ENCODE measurements at regions not wholly inside any gene's neighbourhood (a gene's known extent, or its start where the extent isn't known, plus 50 kb on each side); places are given as distances from the start of the nearest gene placed in this dataset.

GRCh38 chr2:3927031-3927430 is 223.7 kb downstream of the DCDC2C start:
- H3K27me3 ChIP-seq (ENCODE audit: control insufficient read depth, low read length): no peaks in the 10 kb centered on the region
- no peaks in the 10 kb centered on the region for H3K79me2 ChIP-seq (ENCODE audit: control insufficient read depth, low read length)

GRCh38 chr2:3929374-3929773 is 226.0 kb downstream of the DCDC2C start:
- H3F3A ChIP-seq (ENCODE audit: control insufficient read depth, insufficient read depth): no peaks in the 10 kb centered on the region
- no peaks in the 10 kb centered on the region for H3K9me3 ChIP-seq (ENCODE audit: control insufficient read depth, insufficient read depth, low read length)
- H3K4me1 ChIP-seq (ENCODE audit: control insufficient read depth, low read length): no peaks in the 10 kb centered on the region
- no peaks in the 10 kb centered on the region for H3K36me3 ChIP-seq (ENCODE audit: control insufficient read depth, low read length)
- H3K27me3 ChIP-seq (ENCODE audit: control insufficient read depth, low read length): no peaks in the 10 kb centered on the region
- no peaks in the 10 kb centered on the region for H3K79me2 ChIP-seq (ENCODE audit: control insufficient read depth, low read length)
- no peaks in the 10 kb centered on the region for H4K20me1 ChIP-seq (ENCODE audit: control insufficient read depth, insufficient read depth, low read depth, low read length)
- TF ChIP-seq EZH2phosphoT487 (IDR thresholded peaks at IDR 0.05; ENCODE audit: borderline replicate concordance, low read length) (no peak), CTCF (IDR thresholded peaks at IDR 0.05; ENCODE audit: low read depth, low read length, poor library complexity, severe bottlenecking) (no peak)
- H3K27ac ChIP-seq (ENCODE audit: low read depth, low read length): no peak overlapping the region
- no peak overlapping the region for H3K4me2 ChIP-seq (ENCODE audit: low read length)
- no peak overlapping the region for H3K4me3 ChIP-seq (ENCODE audit: low read length)
- no peaks in the 10 kb centered on the region for H3K9me2 ChIP-seq (replicated peaks; ENCODE audit: control insufficient read depth, low read length)

More at GRCh38 chr2:3927031-3927430, 223.7 kb downstream of the DCDC2C start:
- TF ChIP-seq CTCF (IDR thresholded peaks at IDR 0.05; ENCODE audit: low read depth, low read length, poor library complexity, severe bottlenecking): no peak
- TF ChIP-seq EZH2phosphoT487 (IDR thresholded peaks at IDR 0.05; ENCODE audit: borderline replicate concordance, low read length): no peak
- no peaks in the 10 kb centered on the region for H4K20me1 ChIP-seq (ENCODE audit: control insufficient read depth, insufficient read depth, low read depth, low read length)
- H3F3A ChIP-seq (ENCODE audit: control insufficient read depth, insufficient read depth): no peaks in the 10 kb centered on the region
- no peak overlapping the region for H3K4me3 ChIP-seq (ENCODE audit: low read length)
- H3K9me3 ChIP-seq (ENCODE audit: control insufficient read depth, insufficient read depth, low read length): no peaks in the 10 kb centered on the region
- no peak overlapping the region for H3K27ac ChIP-seq (ENCODE audit: low read depth, low read length)
- no peaks in the 10 kb centered on the region for H3K36me3 ChIP-seq (ENCODE audit: control insufficient read depth, low read length)
- no peaks in the 10 kb centered on the region for H3K9me2 ChIP-seq (replicated peaks; ENCODE audit: control insufficient read depth, low read length)
- H3K4me2 ChIP-seq (ENCODE audit: low read length): no peak overlapping the region
- H3K4me1 ChIP-seq (ENCODE audit: control insufficient read depth, low read length): no peaks in the 10 kb centered on the region

GRCh38 chr2:3930246-3930645 is 226.9 kb downstream of the DCDC2C start:
- Histone ChIP-seq H3K4me1 (ENCODE audit: control insufficient read depth, low read length) (no peaks in the 10 kb centered on the region), H3K27me3 (ENCODE audit: control insufficient read depth, low read length) (no peaks in the 10 kb centered on the region), H3K79me2 (ENCODE audit: control insufficient read depth, low read length) (no peaks in the 10 kb centered on the region), H4K20me1 (ENCODE audit: control insufficient read depth, insufficient read depth, low read depth, low read length) (no peaks in the 10 kb centered on the region), H3K27ac (ENCODE audit: low read depth, low read length) (no peak overlapping the region), H3K36me3 (ENCODE audit: control insufficient read depth, low read length) (no peaks in the 10 kb centered on the region), H3K4me3 (ENCODE audit: low read length) (no peak overlapping the region), H3K9me2 (replicated peaks; ENCODE audit: control insufficient read depth, low read length) (no peaks in the 10 kb centered on the region), H3F3A (ENCODE audit: control insufficient read depth, insufficient read depth) (no peaks in the 10 kb centered on the region), H3K9me3 (ENCODE audit: control insufficient read depth, insufficient read depth, low read length) (no peaks in the 10 kb centered on the region), H3K4me2 (ENCODE audit: low read length) (no peak overlapping the region)
- TF ChIP-seq CTCF (IDR thresholded peaks at IDR 0.05; ENCODE audit: low read depth, low read length, poor library complexity, severe bottlenecking): no peak
- no peak for TF ChIP-seq EZH2phosphoT487 (IDR thresholded peaks at IDR 0.05; ENCODE audit: borderline replicate concordance, low read length)

- Histone ChIP-seq H3K36me3 (ENCODE audit: control insufficient read depth, low read length) (no peaks in the 10 kb centered on the region), H3K79me2 (ENCODE audit: control insufficient read depth, low read length) (no peaks in the 10 kb centered on the region), H3K27ac (ENCODE audit: low read depth, low read length) (no peak overlapping the region), H3K4me2 (ENCODE audit: low read length) (no peak overlapping the region), H3K9me3 (ENCODE audit: control insufficient read depth, insufficient read depth, low read length) (no peaks in the 10 kb centered on the region), H3K4me1 (ENCODE audit: control insufficient read depth, low read length) (no peaks in the 10 kb centered on the region), H3K9me2 (replicated peaks; ENCODE audit: control insufficient read depth, low read length) (no peaks in the 10 kb centered on the region), H3K27me3 (ENCODE audit: control insufficient read depth, low read length) (no peaks in the 10 kb centered on the region), H3F3A (ENCODE audit: control insufficient read depth, insufficient read depth) (no peaks in the 10 kb centered on the region), H4K20me1 (ENCODE audit: control insufficient read depth, insufficient read depth, low read depth, low read length) (no peaks in the 10 kb centered on the region), H3K4me3 (ENCODE audit: low read length) (no peak overlapping the region)
- TF ChIP-seq CTCF (IDR thresholded peaks at IDR 0.05; ENCODE audit: low read depth, low read length, poor library complexity, severe bottlenecking) (no peak), EZH2phosphoT487 (IDR thresholded peaks at IDR 0.05; ENCODE audit: borderline replicate concordance, low read length) (no peak)
Measured at GRCh38 chr2:3940661-3941060, 237.3 kb downstream of the DCDC2C start.
